HEK293 (cell line): ENCODE measurements at regions not wholly inside any gene's neighbourhood (a gene's known extent, or its start where the extent isn't known, plus 50 kb on each side); places are given as distances from the start of the nearest gene placed in this dataset.
"Not testable (repeated sequence)": the region's sequence is repeated elsewhere in the genome, so short reads cannot be mapped to it uniquely, and the experiment has no call there.

Experiments used
- CTCF ChIA-PET: fragments of 350-600 bp; formaldehyde crosslinking; extraction: SDS; loops from one replicate; lab custom pipeline; 2021; ENCODE audit warnings: antibody characterized with exemption; lab: Yijun Ruan, JAX
- POLR2A ChIA-PET: fragments of 300-600 bp; formaldehyde crosslinking; extraction: SDS; loops from one replicate; lab custom pipeline; 2020; ENCODE audit warnings: antibody characterized with exemption, inconsistent platforms; lab: Yijun Ruan, JAX
- H3K27ac ChIP-seq: fragments of 200-500 bp; sonication (Bioruptor generic); 2 replicates; pipeline ENCODE4 v1.5.1; 2014; ENCODE audit warnings: low read depth, low read length, control low read depth, inconsistent platforms; ENCODE audit errors: extremely low read depth
- H3K36me3 ChIP-seq, 2 experiments: fragments of 200-500 bp in 1 of 2; sonication (Bioruptor generic) in 1 of 2; 1 replicate in 1 of 2; 2 replicates in 1 of 2; pipeline ENCODE4 v1.5.1; 2014 to 2017; ENCODE audit warnings: inconsistent platforms in 2 of 2, low read length in 2 of 2; ENCODE audit not compliant: control insufficient read depth in 2 of 2, insufficient read depth in 1 of 2
- H3K4me1 ChIP-seq: fragments of 200-500 bp; sonication (Bioruptor generic); 2 replicates; pipeline ENCODE4 v1.5.1; 2014; ENCODE audit warnings: mild to moderate bottlenecking, low read length, inconsistent platforms; ENCODE audit not compliant: control insufficient read depth, insufficient read depth
- H3K4me3 ChIP-seq: 2 replicates; pipeline ENCODE4 v1.5.1; 2011; ENCODE audit warnings: low read depth, mild to moderate bottlenecking, control low read depth, low read length, moderate library complexity
- H3K9me3 ChIP-seq: fragments of 200-500 bp; sonication (Bioruptor generic); 2 replicates; pipeline ENCODE4 v1.5.1; 2014; ENCODE audit warnings: low read depth, low read length, inconsistent platforms; ENCODE audit not compliant: control insufficient read depth, insufficient read depth
- BCL11A ChIP-seq: fragments of 450-650 bp; formaldehyde crosslinking; IDR thresholded peaks from 2 replicates; pipeline ENCODE4 v1.5.1; 2016; ENCODE audit warnings: low read depth, missing biosample characterization, missing genetic modification characterization
- KLF10 ChIP-seq: fragments of 450-650 bp; IDR thresholded peaks from 2 replicates; pipeline ENCODE4 v1.5.1; 2018; ENCODE audit warnings: missing biosample characterization, mild to moderate bottlenecking, missing genetic modification characterization
- KLF9 ChIP-seq: fragments of 450-650 bp; formaldehyde crosslinking; IDR thresholded peaks from 2 replicates; pipeline ENCODE4 v1.5.1; 2016; ENCODE audit warnings: missing biosample characterization, missing genetic modification characterization, low read depth
- MYNN ChIP-seq: fragments of 450-650 bp; formaldehyde crosslinking; IDR thresholded peaks from 2 replicates; pipeline ENCODE4 v1.5.1; 2016; ENCODE audit warnings: missing biosample characterization, missing genetic modification characterization, borderline replicate concordance
- RBAK ChIP-seq: fragments of 450-650 bp; formaldehyde crosslinking; IDR thresholded peaks from 2 replicates; pipeline ENCODE4 v1.5.1; 2016; ENCODE audit warnings: missing biosample characterization, missing genetic modification characterization
- TCF7L2 ChIP-seq: IDR thresholded peaks from 2 replicates; pipeline ENCODE4 v1.6.1; 2011; ENCODE audit warnings: low read depth, mild to moderate bottlenecking, inconsistent platforms, low read length, moderate library complexity, borderline replicate concordance
- ZBTB17 ChIP-seq: fragments of 450-650 bp; formaldehyde crosslinking; IDR thresholded peaks from 2 replicates; pipeline ENCODE4 v1.5.1; 2016; ENCODE audit warnings: missing biosample characterization, missing genetic modification characterization
- ZBTB20 ChIP-seq: fragments of 450-650 bp; formaldehyde crosslinking; IDR thresholded peaks from 2 replicates; pipeline ENCODE4 v1.5.1; 2016; ENCODE audit warnings: missing biosample characterization, missing genetic modification characterization
- ZBTB7A ChIP-seq: fragments of 450-650 bp; formaldehyde crosslinking; IDR thresholded peaks from 2 replicates; pipeline ENCODE4 v1.5.1; 2016; ENCODE audit warnings: low read depth, missing biosample characterization, missing genetic modification characterization
- ZNF174 ChIP-seq: fragments of 450-650 bp; formaldehyde crosslinking; IDR thresholded peaks from 2 replicates; pipeline ENCODE4 v1.5.0; 2017; ENCODE audit warnings: missing biosample characterization, mild to moderate bottlenecking, missing genetic modification characterization
- ZNF214 ChIP-seq: fragments of 450-650 bp; formaldehyde crosslinking; IDR thresholded peaks from 2 replicates; pipeline ENCODE4 v1.5.1; 2017; ENCODE audit warnings: missing biosample characterization, mild to moderate bottlenecking, missing genetic modification characterization, borderline replicate concordance
- ZNF23 ChIP-seq: fragments of 450-650 bp; formaldehyde crosslinking; IDR thresholded peaks from 2 replicates; pipeline ENCODE4 v1.5.1; 2016; ENCODE audit warnings: missing biosample characterization, missing genetic modification characterization, borderline replicate concordance
- ZNF292 ChIP-seq: fragments of 450-650 bp; formaldehyde crosslinking; IDR thresholded peaks from 2 replicates; pipeline ENCODE4 v1.5.1; 2016; ENCODE audit warnings: low read depth, missing biosample characterization, missing genetic modification characterization, borderline replicate concordance
- ZNF514 ChIP-seq: fragments of 450-650 bp; formaldehyde crosslinking; IDR thresholded peaks from 2 replicates; pipeline ENCODE4 v1.5.1; 2016; ENCODE audit warnings: missing biosample characterization, missing genetic modification characterization
- ZSCAN30 ChIP-seq: fragments of 450-650 bp; IDR thresholded peaks from 2 replicates; pipeline ENCODE4 v1.5.1; 2018; ENCODE audit warnings: missing biosample characterization, mild to moderate bottlenecking, missing genetic modification characterization, moderate library complexity

DNA sequence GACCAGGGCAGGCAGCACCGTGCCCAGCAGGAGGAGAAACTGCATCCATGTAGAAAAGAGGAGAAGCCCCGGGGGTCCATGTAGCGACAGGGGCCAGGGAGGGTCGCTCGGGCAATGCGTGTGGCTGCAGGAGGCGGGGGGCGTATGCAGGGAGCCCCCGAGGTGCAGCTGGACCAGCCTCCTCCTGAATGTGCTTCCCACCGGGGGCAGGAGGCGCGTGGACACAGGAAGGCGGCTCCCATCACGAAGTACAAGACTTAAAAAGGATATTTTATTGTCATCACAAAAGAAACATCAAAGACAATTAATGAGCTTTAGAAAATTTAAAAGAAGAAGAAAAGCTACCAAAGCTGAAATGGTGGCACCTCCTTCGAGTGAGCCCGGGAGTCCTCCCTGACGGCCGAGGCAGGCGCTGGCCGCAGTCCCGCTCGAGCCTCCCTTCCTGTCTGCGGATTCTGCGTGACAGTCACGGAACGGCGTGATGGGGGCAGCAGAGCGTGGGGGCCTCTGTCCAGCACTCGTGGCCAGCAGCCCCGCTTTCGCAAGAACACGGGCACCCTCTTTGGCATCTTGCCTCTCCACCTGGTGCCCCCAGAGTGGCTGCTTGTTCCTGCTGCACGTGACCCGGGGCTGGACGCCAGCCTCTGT is 238.0 kb downstream of the TMEM121 start:
- H3K27ac ChIP-seq, H3K4me3 ChIP-seq, H3K36me3 ChIP-seq, H3K4me1 ChIP-seq, CTCF ChIA-PET, POLR2A ChIA-PET, H3K9me3 ChIP-seq: not testable (repeated sequence)

DNA sequence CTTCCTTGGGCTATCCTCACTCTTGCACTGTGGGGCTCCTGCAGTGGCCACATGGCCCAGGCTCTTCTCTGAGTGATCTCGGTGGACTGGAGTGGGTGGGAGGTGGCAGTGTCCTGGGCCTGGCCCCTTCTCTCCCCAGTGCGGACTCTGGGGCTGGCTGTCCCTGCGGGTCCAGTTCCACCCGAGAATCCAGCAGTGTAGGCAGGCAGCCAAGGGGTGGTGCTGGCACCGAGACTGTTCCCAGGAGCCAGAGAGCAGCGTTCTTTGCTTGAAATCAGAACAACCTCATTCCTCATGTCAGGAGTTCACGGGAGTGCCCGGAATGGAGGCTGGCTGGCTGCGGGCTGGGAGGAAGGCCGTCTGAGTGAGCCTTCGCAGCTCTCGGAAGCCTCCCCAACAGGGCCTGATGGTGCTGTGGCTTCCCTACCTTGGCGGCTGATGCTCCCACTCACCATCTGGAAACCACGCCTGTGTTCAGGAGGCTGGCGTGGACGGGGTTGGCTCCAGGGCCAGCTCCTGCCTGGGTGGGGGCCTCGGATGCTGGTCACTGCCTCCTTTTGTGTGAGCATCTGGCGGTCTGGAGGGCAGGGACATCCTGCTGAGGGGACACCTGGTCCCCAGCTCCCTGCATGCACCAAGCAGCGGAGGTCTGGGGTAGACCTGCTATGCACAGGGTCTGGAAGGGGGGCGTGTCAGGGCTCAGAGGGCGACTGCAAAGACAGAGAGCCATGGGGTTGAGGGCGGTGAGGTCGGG is 238.9 kb downstream of the TMEM121 start:
- H3K4me1 ChIP-seq, CTCF ChIA-PET, H3K36me3 ChIP-seq, H3K4me3 ChIP-seq, H3K9me3 ChIP-seq, POLR2A ChIA-PET, H3K27ac ChIP-seq: not testable (repeated sequence)
- TF ChIP-seq KLF9 (tag by site-specific recombination): 0 out of 2 replicates have a peak, but pooled peaks have one; percentile 20

DNA sequence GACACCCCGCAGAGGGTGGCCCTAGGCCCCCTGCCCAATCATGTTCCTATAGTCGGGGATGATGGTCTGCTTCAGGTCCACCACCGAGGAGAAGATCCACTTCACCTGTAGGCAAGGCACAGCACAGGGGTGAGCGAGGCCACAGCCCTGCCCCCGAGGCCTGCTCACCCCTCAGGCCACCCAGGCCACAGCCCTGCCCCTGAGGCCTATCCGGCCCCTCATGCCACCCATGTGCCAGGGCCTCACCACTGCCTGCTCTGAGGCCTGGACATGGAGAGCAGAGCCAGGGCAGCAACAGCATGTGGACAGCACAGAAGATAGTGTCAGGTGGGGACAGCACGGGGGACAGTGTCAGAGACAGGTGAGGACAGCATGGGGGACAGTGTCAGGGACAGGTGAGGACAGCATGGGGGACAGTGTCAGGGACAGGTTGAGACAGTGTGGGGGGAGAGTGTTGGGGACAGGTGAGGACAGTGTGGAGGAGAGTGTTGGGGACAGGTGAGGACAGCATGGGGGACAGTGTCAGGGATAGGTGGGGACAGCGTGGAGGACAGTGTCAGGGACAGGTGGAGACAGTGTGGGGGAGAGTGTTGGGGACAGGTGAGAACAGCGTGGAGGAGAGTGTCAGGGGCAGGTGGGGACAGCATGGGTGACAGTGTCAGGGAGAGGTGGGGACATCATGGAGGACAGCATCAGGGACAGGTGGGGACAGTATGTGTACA is 239.7 kb downstream of the TMEM121 start:
- ChIA-PET CTCF (no interaction called here), POLR2A (no interaction called here)
- H3K27ac ChIP-seq: no peak overlapping the region
- H3K36me3 ChIP-seq: no peaks in the 10 kb centered on the region
- H3K4me3 ChIP-seq: no peak overlapping the region
- H3K9me3 ChIP-seq: no peaks in the 10 kb centered on the region
- no peaks in the 10 kb centered on the region for H3K4me1 ChIP-seq
- TF ChIP-seq ZBTB7A (no peak), TCF7L2 (no peak), ZNF174 (tag by site-specific recombination) (no peak), ZBTB17 (no peak), ZNF214 (tag by site-specific recombination) (no peak), ZBTB20 (no peak), BCL11A (no peak), ZNF23 (no peak), ZSCAN30 (tag by site-specific recombination) (no peak), ZNF514 (tag by site-specific recombination) (no peak), MYNN (no peak)

DNA sequence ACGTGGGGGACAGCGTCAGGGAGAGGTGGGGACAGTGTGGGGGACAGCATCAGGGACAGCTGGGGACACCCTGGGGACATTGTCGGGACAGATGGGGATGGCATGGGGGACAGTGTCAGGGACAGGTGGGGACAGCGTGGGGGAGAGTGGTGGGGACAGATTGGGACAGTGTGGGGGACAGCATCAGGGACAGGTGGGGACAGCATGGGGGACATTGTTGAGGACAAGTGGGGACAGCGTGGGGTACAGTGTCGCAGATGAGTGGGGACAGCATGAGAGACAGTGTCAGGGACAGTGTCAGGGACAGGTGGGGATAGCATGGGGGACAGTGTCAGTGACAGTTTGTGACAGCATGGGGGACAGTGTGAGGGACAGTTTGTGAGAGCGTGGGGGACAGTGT is 240.9 kb downstream of the TMEM121 start:
- no peaks in the 10 kb centered on the region for H3K36me3 ChIP-seq
- ChIA-PET CTCF (no interaction called here), POLR2A (no interaction called here)
- no peak for TF ChIP-seq RBAK
- no peak for TF ChIP-seq ZNF292 (tag by site-specific recombination)
- TF ChIP-seq KLF10 (tag by site-specific recombination): no peak
- no peak overlapping the region for H3K27ac ChIP-seq
- no peaks in the 10 kb centered on the region for H3K9me3 ChIP-seq
- H3K4me3 ChIP-seq: no peak overlapping the region
- no peaks in the 10 kb centered on the region for H3K4me1 ChIP-seq

DNA sequence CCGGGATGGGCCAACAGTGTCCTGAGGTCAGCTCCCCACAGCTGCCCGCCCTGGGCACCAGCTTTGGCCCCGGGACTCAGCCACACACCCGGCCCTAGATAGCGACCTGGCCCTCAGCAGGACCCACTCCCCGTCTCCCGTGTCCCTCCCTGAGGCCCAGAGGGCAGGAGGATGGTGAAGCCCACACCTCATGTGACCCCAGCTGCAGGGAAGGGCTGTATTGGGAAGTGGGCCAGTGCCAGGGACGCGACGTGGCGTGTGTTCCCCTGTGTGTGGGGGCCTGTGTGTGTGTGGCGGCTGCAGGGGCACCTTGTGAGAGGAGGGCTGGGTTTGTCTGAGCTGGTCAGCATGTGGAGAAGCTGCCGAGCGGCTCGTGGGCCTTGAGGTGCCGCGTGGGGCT is 241.7 kb downstream of the TMEM121 start:
- H3K36me3 ChIP-seq, H3K9me3 ChIP-seq, H3K4me1 ChIP-seq, H3K4me3 ChIP-seq, POLR2A ChIA-PET, CTCF ChIA-PET, H3K27ac ChIP-seq: not testable (repeated sequence)

DNA sequence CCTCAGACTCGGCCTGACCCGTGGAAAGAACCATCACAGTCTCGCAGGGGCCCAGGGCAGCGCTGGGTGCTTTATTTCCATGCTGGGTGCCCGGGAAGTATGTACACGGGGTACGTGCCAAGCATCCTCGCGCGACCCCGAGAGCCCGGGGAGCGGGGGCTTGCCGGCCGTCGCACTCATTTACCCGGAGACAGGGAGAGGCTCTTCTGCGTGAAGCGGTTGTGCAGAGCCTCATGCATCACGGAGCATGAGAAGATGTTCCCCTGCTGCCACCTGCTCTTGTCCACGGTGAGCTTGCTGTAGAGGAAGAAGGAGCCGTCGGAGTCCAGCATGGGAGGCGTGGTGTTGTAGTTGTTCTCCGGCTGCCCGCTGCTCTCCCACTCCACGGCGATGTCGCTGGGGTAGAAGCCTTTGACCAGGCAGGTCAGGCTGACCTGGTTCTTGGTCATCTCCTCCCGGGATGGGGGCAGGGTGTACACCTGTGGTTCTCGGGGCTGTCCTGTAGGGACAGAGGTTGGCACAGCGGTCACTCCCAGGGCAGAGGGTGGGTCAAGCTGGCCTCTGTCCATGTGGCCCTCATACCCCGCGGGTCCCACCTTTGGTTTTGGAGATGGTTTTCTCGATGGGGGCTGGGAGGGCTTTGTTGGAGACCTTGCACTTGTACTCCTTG is 242.8 kb downstream of the TMEM121 start:
- POLR2A ChIA-PET, H3K4me3 ChIP-seq, H3K36me3 ChIP-seq, H3K9me3 ChIP-seq, CTCF ChIA-PET, H3K4me1 ChIP-seq, H3K27ac ChIP-seq: not testable (repeated sequence)

DNA sequence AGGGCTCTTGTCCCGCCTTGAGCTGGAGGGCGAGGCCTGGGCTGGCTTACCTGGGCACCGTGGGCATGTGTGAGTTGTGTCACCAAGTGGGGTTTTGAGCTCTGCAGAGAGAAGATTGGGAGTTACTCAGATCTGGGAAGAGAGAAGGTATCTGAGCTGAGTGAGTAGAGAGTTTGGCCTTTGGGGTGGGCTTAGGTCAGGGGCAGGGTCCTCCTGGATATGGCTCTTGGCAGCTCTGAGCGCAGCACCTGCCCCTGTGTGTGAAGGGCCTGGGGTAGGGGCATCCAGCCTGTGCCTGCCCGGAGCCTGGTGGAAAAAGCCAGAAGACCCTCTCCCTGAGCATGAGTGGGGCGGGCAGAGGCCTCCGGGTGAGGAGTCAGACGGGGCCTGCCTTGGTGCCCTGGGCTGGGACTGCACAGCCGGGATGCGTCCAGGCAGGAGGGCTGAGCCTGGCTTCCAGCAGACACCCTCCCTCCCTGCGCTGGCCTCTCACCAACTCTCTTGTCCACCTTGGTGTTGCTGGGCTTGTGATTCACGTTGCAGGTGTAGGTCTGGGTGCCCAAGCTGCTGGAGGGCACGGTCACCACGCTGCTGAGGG is 244.3 kb downstream of the TMEM121 start:
- CTCF ChIA-PET, H3K4me3 ChIP-seq, H3K36me3 ChIP-seq, H3K4me1 ChIP-seq, H3K27ac ChIP-seq, H3K9me3 ChIP-seq, POLR2A ChIA-PET: not testable (repeated sequence)
